Astrocyte of the spinal cord (primary cell): ENCODE measurements at regions not wholly inside any gene's neighbourhood (a gene's known extent, or its start where the extent isn't known, plus 50 kb on each side); places are given as distances from the start of the nearest gene placed in this dataset.

Experiments used
- DNase-seq: peaks from one replicate; pipeline ENCODE4 v3.0.0; 2011; ENCODE audit warnings: low read depth, low spot score
- H3K4me3 ChIP-seq: 2 replicates; pipeline ENCODE4 v1.5.1; 2011; ENCODE audit warnings: low read depth, mild to moderate bottlenecking, low read length, moderate library complexity
- in situ Hi-C: cut with HindIII; loops from 2 replicates; pipeline ENCODE4 v1.10.0; 2017; ENCODE audit warnings: low sequenced_read_pairs
- TF ChIP-seq, protein P1 (sequence below): IDR thresholded peaks from 2 replicates; pipeline ENCODE4 v1.5.1; 2012; ENCODE audit warnings: low read depth, mild to moderate bottlenecking, low read length, inconsistent platforms

DNA sequence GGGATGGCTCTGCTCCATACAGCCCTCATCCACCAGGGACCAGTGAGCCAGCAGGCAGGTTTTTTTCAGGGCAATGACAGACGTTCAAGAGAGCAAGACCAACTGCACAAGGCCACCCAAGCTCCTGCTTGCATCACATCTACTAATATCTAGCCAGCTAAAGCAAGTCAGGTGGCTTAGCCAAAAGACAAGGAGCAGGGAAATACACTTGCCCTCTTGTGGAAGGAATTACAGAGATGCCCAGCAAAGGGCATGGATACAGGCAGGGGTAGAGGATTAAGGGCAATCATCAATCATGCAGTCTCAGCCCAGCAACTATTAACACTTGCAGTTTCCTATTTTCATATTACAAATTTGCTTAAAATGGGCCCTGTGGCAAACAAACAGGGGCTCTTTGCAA is 81.5 kb upstream of the NTRK3 start:
- H3K4me3 ChIP-seq = no peak overlapping the region
- TF ChIP-seq, protein P1, sequence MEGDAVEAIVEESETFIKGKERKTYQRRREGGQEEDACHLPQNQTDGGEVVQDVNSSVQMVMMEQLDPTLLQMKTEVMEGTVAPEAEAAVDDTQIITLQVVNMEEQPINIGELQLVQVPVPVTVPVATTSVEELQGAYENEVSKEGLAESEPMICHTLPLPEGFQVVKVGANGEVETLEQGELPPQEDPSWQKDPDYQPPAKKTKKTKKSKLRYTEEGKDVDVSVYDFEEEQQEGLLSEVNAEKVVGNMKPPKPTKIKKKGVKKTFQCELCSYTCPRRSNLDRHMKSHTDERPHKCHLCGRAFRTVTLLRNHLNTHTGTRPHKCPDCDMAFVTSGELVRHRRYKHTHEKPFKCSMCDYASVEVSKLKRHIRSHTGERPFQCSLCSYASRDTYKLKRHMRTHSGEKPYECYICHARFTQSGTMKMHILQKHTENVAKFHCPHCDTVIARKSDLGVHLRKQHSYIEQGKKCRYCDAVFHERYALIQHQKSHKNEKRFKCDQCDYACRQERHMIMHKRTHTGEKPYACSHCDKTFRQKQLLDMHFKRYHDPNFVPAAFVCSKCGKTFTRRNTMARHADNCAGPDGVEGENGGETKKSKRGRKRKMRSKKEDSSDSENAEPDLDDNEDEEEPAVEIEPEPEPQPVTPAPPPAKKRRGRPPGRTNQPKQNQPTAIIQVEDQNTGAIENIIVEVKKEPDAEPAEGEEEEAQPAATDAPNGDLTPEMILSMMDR = no peak
- in situ Hi-C loops = no loop called here
- no peak for DNase-seq

DNA sequence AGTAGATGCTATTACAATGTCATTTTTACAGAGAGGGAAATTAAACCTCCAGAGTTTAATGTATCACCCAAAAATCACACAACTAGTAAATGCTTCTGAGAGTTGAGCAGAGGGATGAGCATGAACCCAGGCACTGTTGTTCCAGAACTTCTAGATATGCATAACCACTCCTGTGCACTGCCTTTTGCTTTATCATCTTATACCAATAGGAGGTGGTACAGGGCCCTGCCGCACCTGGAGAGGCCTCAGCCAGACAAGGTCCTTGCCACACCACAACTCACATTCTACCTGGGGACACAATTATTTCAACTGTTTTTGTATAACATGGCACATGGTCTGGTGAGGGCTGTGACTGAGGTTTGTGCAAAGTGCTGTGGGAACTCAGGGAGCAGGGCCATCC is 78.5 kb upstream of the NTRK3 start:
- in situ Hi-C loops = no loop called here
- no peak for DNase-seq
- TF ChIP-seq, protein P1 = no peak
- H3K4me3 ChIP-seq = no peak overlapping the region

DNA sequence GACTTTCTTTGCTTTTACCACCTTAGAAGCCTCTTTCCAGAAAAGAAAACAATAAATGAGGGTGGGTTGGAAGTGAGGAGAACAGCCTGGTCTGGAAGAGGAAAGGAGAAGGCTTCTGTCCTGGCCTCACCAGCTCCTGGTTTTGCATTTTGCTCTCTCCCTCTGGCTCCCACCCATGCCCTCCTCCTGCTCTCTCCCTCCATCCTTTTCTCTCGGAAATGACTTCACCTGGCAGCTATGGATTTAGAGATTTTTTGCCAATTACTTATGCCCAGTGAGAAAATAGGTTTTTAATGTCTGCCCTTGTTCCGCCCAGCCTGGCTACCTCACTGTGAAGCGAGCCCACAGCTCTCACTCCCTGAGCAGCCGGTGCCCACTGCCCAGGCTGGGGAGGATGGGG is 77.9 kb upstream of the NTRK3 start:
- H3K4me3 ChIP-seq = no peak overlapping the region
- TF ChIP-seq, protein P1 = no peak
- peak; percentile 18 for DNase-seq
- in situ Hi-C loops = no loop called here

DNA sequence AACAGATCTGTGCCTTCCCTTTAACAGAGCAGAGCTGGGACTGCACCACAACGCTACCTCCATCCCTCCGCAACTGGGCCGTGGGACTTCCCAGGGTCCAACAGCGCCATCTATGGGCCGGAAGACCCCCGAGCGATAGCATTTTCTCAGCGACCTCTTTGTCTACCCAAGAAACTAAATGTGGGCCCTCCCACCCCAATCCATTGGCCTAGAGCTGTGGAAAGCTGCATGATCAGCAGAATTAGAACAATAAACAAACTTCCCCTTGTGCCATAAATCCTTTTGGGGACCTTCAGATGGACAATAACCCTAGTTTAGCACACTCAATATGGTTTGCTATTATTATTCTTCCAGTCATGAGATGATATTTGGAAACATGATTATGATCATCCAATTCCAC is 74.8 kb upstream of the NTRK3 start:
- TF ChIP-seq, protein P1 = peak; percentile 53
- peak; percentile 2 for DNase-seq
- H3K4me3 ChIP-seq = no peak overlapping the region
- in situ Hi-C loops = no loop called here

DNA sequence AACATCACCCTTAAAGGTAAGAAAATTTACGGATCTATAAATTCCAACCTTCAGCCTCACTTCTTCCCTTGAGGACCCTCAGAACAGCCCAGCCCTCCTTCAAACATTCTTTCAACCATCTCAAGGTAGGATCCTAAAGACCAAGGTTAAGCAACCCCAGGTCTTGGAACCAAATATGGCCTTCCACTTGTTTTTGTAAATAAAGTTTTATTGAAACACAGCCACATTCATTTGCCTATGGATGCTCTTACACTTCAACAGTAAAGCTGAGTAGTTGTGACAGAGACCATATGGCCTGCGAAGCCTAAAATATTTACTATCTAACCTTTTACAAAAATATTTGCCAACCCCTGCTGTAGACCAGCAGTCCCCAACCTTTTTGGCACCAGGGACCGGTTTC is 70.4 kb upstream of the NTRK3 start:
- in situ Hi-C loops = no loop called here
- DNase-seq = no peak
- TF ChIP-seq, protein P1 = no peak

DNA sequence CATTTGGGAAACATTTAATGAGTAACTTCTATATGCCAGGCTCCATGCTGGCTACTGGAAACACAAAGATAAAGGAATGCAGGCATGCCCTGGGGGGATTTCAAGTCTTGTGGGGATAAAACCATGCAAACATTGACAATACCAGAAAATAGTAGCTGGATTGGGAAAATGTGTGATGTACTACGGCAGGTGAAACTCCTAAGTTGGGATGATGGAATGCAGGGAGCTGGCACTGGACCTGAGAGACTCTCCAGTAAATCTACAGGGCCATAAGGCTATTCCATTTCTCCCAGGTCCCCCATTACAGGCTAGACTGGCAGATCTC is 68.2 kb upstream of the NTRK3 start:
- in situ Hi-C loops = no loop called here
- TF ChIP-seq, protein P1 = no peak
- no peak for DNase-seq
- no peak overlapping the region for H3K4me3 ChIP-seq

More for the DNA sequence above, 70.4 kb upstream of the NTRK3 start:
- no peak overlapping the region for H3K4me3 ChIP-seq
